Astrocyte of the spinal cord (primary cell): ENCODE measurements at regions not wholly inside any gene's neighbourhood (a gene's known extent, or its start where the extent isn't known, plus 50 kb on each side); places are given as distances from the start of the nearest gene placed in this dataset.

Experiments used
- DNase-seq: peaks from one replicate; pipeline ENCODE4 v3.0.0; 2011; ENCODE audit warnings: low read depth, low spot score
- H3K4me3 ChIP-seq: 2 replicates; pipeline ENCODE4 v1.5.1; 2011; ENCODE audit warnings: low read depth, mild to moderate bottlenecking, low read length, moderate library complexity
- in situ Hi-C: cut with HindIII; loops from 2 replicates; pipeline ENCODE4 v1.10.0; 2017; ENCODE audit warnings: low sequenced_read_pairs
- TF ChIP-seq, protein P1 (sequence below): IDR thresholded peaks from 2 replicates; pipeline ENCODE4 v1.5.1; 2012; ENCODE audit warnings: low read depth, mild to moderate bottlenecking, low read length, inconsistent platforms

DNA sequence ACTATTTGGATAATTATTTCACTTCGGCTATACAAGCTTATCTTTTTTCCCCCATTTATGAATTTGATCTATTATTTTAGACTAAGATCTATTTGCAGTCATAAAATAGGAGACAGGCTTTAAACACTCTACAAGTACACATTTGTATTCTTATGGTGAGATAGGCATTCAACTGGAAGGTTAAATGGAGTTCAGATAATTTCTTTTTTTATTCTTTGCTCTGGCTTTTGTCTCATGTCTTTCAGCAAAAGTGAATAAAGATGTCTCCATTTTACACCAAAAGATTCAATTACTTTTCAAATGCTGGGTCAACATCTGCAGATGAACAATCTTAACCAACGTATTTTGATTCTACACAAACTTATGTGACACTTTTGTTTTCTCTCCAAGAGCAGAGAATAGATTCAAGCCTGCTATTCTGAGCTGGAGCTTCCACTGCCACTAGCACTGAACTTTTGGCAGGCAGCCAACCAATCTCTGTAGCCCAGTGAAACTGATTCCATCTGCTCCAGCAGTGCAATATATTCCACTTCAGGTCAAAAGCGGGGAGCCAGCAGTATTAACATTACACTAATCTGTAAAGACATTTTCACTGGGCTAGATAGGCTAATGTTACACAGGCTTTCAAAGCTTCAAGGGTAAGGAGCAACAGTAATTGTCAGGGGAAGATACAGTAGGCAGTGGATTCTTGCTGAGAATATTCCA is 452.0 kb upstream of the ZNF608 start:
- TF ChIP-seq, protein P1, sequence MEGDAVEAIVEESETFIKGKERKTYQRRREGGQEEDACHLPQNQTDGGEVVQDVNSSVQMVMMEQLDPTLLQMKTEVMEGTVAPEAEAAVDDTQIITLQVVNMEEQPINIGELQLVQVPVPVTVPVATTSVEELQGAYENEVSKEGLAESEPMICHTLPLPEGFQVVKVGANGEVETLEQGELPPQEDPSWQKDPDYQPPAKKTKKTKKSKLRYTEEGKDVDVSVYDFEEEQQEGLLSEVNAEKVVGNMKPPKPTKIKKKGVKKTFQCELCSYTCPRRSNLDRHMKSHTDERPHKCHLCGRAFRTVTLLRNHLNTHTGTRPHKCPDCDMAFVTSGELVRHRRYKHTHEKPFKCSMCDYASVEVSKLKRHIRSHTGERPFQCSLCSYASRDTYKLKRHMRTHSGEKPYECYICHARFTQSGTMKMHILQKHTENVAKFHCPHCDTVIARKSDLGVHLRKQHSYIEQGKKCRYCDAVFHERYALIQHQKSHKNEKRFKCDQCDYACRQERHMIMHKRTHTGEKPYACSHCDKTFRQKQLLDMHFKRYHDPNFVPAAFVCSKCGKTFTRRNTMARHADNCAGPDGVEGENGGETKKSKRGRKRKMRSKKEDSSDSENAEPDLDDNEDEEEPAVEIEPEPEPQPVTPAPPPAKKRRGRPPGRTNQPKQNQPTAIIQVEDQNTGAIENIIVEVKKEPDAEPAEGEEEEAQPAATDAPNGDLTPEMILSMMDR: no peak
- peak; percentile 86 for DNase-seq
- H3K4me3 ChIP-seq: no peak overlapping the region
- in situ Hi-C loops: no loop called here

DNA sequence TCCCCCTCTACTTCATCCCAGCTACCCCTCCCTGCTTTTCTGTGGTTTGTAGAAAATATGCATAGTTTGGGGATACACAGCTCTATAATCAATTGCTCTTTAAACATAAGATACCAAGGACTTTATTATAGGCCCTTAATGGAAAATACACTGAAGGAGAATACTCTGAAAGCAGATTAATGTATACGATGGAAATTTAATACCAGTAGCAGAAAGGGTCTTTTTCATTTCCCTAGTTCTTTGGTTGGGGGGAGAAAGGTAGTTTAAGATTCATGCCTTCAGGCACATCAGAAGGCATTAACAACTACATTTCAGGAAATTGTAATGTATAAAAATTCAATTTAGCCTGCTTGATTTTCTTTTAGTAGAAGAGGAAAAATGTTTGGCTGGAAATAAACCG is 452.9 kb upstream of the ZNF608 start:
- TF ChIP-seq, protein P1: no peak
- H3K4me3 ChIP-seq: no peak overlapping the region
- in situ Hi-C loops: no loop called here
- DNase-seq: no peak

DNA sequence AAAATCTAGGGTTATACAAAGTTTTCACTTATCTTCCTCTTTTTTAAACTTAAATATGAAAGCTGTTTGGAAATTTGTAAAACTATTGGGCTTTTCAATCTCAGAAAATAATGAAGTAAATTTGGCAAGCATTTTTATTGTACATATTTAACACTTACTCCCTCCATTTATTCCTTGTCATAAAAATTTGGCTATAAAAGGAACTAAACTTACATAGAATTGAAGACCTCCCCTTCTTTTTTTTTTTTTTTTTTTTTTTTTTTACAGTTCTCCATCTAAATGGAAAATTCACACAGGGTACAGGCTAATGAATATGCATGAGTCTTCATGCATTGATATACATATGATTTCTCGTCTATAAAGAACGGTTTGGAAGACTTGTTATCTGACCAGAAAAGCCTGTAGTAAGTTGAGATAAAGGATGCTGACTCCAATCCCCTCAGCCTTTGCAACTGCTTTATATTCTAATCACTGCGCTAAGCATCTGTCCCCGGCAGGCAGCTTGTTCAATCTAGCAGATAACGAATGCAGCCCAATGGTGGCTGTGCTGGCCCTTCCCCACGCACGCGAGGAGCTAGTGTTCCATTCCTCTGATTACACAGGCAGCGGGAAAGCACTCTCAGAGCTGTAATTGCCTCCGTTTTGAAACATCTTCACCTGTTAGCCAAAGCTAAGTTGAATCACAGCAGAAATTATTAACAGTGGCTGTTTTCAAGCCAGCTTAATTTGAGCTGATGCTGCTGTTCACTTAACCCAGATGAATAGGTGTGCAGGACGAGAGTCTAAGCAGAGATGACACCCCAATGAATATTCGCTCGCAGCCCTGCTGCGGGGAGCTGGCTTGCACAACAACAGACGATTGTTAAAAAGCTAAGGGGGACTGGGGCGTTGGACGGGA is 453.8 kb upstream of the ZNF608 start:
- DNase-seq: peak; percentile 20
- TF ChIP-seq, protein P1: no peak
- peak overlapping the region; percentile 37 for H3K4me3 ChIP-seq
- in situ Hi-C loops: no loop called here

DNA sequence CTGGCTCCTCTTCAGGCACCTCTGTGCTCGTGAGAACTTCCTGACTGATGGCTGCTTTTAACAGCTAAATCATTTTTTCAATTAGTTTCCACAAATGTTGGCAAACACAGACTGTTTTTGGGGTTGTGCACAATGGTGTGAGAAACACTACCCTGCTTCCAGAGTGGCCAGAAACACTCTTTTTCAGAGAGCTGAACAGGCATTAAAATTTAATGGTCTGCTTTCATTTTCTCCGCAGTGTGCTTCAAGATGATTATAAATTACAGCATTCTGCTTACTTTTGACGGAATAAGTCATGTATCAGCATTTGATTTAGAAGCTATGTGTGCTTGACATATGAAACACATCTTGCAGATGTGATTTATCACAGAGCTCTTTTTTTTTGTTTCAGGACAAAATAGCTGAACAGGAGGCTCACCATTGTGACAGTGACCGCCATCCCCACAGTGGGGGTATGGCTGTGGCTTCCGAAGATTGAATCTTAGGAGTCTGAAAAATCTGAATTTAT is 454.5 kb upstream of the ZNF608 start:
- DNase-seq: no peak
- in situ Hi-C loops: no loop called here
- TF ChIP-seq, protein P1: no peak
- H3K4me3 ChIP-seq: peak overlapping the region; percentile 37

DNA sequence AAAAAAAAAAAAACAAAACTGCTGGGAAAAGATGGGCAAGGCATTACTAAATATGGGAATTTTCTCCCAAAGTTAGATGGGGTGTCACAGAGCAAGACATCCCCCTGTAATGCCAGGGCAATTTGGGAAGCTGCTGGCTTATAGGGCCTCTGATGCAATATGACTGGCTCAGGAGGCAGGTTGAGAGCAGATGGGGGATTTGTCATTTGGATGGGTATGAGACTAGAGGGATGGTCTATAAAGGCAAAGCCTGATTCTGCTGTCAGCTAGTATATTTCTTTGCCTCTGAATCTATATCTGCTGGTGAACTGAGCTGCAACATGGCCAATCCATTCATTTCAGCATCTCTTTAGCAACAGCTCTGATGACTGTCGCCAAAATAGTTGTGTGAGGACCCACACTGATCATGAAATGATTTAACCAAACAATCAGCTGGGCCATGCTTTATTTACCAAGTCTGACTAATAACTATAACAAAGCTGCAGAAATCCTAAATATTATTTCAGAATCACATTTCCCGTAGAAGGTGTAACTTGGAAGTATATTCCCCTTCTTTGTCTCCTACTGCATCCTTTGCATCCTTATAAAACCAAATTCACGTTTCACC is 455.1 kb upstream of the ZNF608 start:
- in situ Hi-C loops: no loop called here
- DNase-seq: no peak
- TF ChIP-seq, protein P1: no peak

DNA sequence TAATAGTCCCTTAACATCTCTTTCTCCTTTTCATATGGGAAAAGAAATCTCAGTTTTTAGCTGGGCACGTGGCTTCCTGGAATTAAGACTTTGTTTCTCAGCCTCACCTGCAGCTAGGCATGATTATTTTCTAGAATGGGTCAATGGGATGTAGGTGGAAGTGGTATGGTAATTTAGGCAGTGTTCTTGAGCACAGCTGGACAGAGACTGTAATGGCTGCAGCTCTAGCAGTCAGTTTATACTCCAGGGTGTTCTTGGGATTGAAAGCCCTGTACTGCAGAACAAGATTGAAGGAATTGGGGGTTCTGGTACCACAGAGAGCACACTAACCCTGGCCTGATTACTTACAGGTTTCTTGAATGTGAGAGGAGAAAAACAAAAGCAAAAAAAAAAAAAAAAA is 455.9 kb upstream of the ZNF608 start:
- no peak for DNase-seq
- in situ Hi-C loops: no loop called here
- TF ChIP-seq, protein P1: no peak
- no peak overlapping the region for H3K4me3 ChIP-seq

More for the DNA sequence above, 455.1 kb upstream of the ZNF608 start:
- H3K4me3 ChIP-seq: no peak overlapping the region
